Lung (tissue), 11 donors: ENCODE measurements at regions not wholly inside any gene's neighbourhood (a gene's known extent, or its start where the extent isn't known, plus 50 kb on each side); places are given as distances from the start of the nearest gene placed in this dataset.

Source experiments
- ATAC-seq: fragments of 200-7000 bp; cut with Tn5 transposase; one replicate; pipeline ENCODE4 v1.9.1; 2020; ENCODE audit warnings: moderate number of reproducible peaks; ENCODE audit not compliant: insufficient read depth, low FRiP score
- DNase-seq, 3 donors: peaks; one replicate each; pipeline ENCODE4 v3.0.0-alpha.2; 2013 to 2017
- H3K27ac ChIP-seq, 2 donors: one replicate each; pipeline ENCODE4 v1.5.1; 2013; ENCODE audit warnings: mild to moderate bottlenecking in 2 of 2, moderate library complexity in 2 of 2, control low read depth in 1 of 2, inconsistent platforms in 1 of 2, low read depth in 1 of 2, low read length in 1 of 2
- H3K27me3 ChIP-seq, 3 donors: one replicate each; pipeline ENCODE4 v1.5.1; 2013; ENCODE audit warnings: low read length in 2 of 3; ENCODE audit not compliant: control insufficient read depth in 3 of 3, insufficient read depth in 3 of 3
- H3K36me3 ChIP-seq, 4 donors: one replicate each; pipeline ENCODE4 v1.5.1; 2013; ENCODE audit warnings: low read length in 4 of 4, mild to moderate bottlenecking in 1 of 4, moderate library complexity in 1 of 4; ENCODE audit not compliant: control insufficient read depth in 4 of 4, insufficient read depth in 4 of 4
- H3K4me1 ChIP-seq, 5 donors: one replicate each; pipeline ENCODE4 v1.5.1; 2013; ENCODE audit warnings: low read length in 5 of 5, mild to moderate bottlenecking in 2 of 5, moderate library complexity in 1 of 5; ENCODE audit not compliant: control insufficient read depth in 5 of 5, insufficient read depth in 5 of 5
- H3K4me3 ChIP-seq: one replicate; pipeline ENCODE4 v1.5.1; 2013; ENCODE audit warnings: mild to moderate bottlenecking, control low read depth, moderate library complexity
- H3K9ac ChIP-seq, 2 donors: one replicate each; pipeline ENCODE4 v1.5.1; 2013; ENCODE audit warnings: low read length in 2 of 2, control low read depth in 1 of 2; ENCODE audit not compliant: insufficient read depth in 1 of 2
- H3K9me3 ChIP-seq, 4 donors: one replicate each; pipeline ENCODE4 v1.5.1; 2013; ENCODE audit warnings: low read length in 3 of 4, mild to moderate bottlenecking in 1 of 4, moderate library complexity in 1 of 4; ENCODE audit not compliant: control insufficient read depth in 4 of 4, insufficient read depth in 3 of 4
- WGBS, 2 donors: extraction: QIAGEN DNeasy Blood & Tissue Kit; methylation state at CpG; one replicate each; pipeline ENCODE4 v1.1.7; 2013; 5-methylcytosine and 5-hydroxymethylcytosine counted together
- TF ChIP-seq, protein P1 (sequence below): IDR thresholded peaks from 2 replicates; pipeline ENCODE4 v1.5.1; 2012; ENCODE audit warnings: mild to moderate bottlenecking; ENCODE audit errors: control extremely low read depth, extremely low read depth
- donor health status: control.
- donor health status: control.
- donor health status: Bipolar disorder and iron deficiency.
- donor health status: healthy.
- donor health status: DM: yes; HTN: yes; CAD: no.

DNA sequence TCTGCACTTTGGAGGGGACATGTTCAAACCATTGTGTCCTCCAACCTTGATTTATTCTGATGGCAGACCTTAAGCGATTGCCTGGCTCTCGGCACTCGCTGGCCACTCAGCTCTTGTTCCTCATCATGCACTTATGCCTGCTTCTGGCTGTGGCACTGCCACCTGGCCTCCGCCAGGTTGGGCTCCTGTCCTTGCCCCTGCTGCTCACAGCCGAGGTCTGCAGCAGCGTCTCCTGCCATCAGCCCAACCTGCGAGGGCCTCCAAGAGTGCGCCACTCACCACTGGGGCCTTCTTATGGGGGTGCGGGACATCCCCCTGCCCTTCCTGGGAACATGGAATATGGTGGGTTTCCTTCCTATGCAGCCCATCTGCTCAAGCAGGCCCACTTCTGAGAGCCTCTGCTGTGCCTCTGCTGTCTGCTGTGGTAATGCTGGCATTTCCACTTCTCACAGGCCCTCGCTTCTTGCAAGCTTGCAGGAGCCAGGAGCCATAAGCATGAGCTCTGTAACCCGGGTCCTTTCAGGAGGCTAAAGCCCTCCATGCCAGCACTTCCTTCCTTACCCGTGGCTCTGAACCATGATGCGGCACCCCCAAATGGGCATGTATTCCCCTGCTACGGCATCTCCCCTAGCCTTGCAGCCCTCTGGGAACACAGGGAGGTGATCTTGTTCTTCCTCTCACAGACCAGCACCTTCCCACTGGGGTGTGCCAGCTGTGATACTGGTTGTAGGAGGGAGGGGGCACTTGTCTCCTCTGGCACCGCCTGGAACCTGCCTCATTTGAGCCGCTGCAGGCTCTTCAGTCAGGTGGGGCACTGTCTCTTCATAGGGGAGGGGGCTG, 58.6 kb upstream of the HS6ST1 start:
- H3K9ac ChIP-seq: no peak overlapping the region
- peaks cover 0 to 81% (median 46%) of the 10 kb centered on the region in 5 donors for H3K4me1 ChIP-seq
- peak overlapping the region in 1 of 2 donors; percentile 61 for H3K27ac ChIP-seq
- WGBS, 2 donors: 77 to 83% methylated on average over 16 of the region's 16 CpGs
- TF ChIP-seq, protein P1, sequence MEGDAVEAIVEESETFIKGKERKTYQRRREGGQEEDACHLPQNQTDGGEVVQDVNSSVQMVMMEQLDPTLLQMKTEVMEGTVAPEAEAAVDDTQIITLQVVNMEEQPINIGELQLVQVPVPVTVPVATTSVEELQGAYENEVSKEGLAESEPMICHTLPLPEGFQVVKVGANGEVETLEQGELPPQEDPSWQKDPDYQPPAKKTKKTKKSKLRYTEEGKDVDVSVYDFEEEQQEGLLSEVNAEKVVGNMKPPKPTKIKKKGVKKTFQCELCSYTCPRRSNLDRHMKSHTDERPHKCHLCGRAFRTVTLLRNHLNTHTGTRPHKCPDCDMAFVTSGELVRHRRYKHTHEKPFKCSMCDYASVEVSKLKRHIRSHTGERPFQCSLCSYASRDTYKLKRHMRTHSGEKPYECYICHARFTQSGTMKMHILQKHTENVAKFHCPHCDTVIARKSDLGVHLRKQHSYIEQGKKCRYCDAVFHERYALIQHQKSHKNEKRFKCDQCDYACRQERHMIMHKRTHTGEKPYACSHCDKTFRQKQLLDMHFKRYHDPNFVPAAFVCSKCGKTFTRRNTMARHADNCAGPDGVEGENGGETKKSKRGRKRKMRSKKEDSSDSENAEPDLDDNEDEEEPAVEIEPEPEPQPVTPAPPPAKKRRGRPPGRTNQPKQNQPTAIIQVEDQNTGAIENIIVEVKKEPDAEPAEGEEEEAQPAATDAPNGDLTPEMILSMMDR: no peak
- no peaks in the 10 kb centered on the region for H3K27me3 ChIP-seq
- H3K9me3 ChIP-seq: no peaks in the 10 kb centered on the region
- DNase-seq (no peak), ATAC-seq (no peak)
- no peak overlapping the region for H3K4me3 ChIP-seq
- H3K36me3 ChIP-seq: no peaks in the 10 kb centered on the region

GRCh38 chr2:128378231-128379020, 59.8 kb upstream of the HS6ST1 start:
- DNase-seq (no peak), ATAC-seq (no peak)
- Histone ChIP-seq H3K27ac (peak overlapping the region in 1 of 2 donors; percentile 61), H3K4me3 (no peak overlapping the region), H3K9me3 (no peaks in the 10 kb centered on the region), H3K36me3 (no peaks in the 10 kb centered on the region), H3K27me3 (no peaks in the 10 kb centered on the region), H3K4me1 (peaks cover 0 to 84% (median 47%) of the 10 kb centered on the region in 5 donors), H3K9ac (peak overlapping the region in 1 of 2 donors; percentile 54)
- 80 to 89% methylated on average over 16 of the region's 16 CpGs for WGBS, 2 donors
- TF ChIP-seq, protein P1: no peak

DNA sequence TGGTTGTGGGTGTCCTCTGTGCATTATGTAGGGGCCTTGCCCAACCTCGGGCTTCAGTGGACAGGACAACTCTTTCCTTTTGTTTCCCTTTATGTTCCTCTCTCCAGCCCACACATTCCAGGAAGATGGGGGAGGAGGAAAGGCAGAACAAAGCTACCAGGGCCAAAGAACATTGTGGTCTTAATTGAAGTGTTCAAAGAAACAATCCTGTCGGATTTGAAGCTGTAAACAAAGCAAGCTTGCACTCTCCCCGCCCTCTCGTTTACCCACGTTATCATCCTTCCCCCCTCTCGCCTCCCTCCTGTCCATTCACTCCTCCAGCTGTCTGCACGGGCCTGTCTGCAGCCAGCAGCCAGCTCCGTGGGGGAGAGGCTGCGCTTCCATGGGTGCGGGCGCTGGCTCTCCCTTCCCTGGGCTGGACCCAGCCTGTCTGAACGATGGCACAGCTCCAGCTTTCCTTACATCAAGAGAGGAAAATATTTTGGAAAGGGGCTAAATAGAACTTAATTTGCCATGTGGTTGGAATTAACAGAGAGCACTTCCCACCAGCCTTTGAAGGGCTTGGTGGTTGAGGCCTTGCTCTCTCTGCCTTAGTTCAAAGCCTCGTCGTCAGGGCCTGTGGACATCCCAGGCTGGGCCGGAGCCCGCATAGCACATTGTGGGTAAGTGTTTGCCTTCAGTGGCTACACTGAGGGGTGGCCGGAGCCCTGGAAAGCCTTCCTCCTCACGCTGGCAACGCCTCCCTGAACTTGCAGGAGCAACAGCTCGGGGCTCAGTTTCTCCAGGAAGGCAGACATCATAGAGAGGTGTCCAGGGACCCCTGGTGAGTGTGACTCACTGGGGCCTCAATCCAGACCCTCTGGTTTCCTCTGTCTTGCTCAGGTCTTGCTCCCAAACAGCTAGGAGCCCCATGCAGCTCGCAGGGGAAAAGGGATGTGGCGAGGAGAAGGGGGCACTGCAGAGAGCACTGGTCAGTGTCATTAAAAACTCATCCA, 60.6 kb upstream of the HS6ST1 start:
- DNase-seq: peak; percentile 95 to 98 (median 98)
- peak overlapping the region in 1 of 2 donors; percentile 62 for H3K27ac ChIP-seq
- H3K4me3 ChIP-seq: no peak overlapping the region
- TF ChIP-seq, protein P1: no peak
- no peaks in the 10 kb centered on the region for H3K27me3 ChIP-seq
- peak; percentile 44 for ATAC-seq
- no peaks in the 10 kb centered on the region for H3K9me3 ChIP-seq
- H3K9ac ChIP-seq: peak overlapping the region in 1 of 2 donors; percentile 54
- WGBS, 2 donors: 58 to 69% methylated on average over 22 of the region's 22 CpGs
- H3K4me1 ChIP-seq: peaks cover 0 to 75% (median 42%) of the 10 kb centered on the region in 5 donors
- no peaks in the 10 kb centered on the region for H3K36me3 ChIP-seq
